ENCODE measurements at regions not wholly inside any gene's neighbourhood (a gene's known extent, or its start where the extent isn't known, plus 50 kb on each side); places are given as distances from the start of the nearest gene placed in this dataset.

- no peak for TF ChIP-seq CTCF (IDR thresholded peaks at IDR 0.05; ENCODE audit: low read length)
- TF ChIP-seq EZH2 (IDR thresholded peaks at IDR 0.05; ENCODE audit: borderline replicate concordance, low read length) = no peak
Observed at GRCh38 chr6:62400521-62401259, 114.7 kb upstream of the KHDRBS2 start.

Data from OCI-LY1 (cell line).